ENCODE measurements at regions not wholly inside any gene's neighbourhood (a gene's known extent, or its start where the extent isn't known, plus 50 kb on each side); places are given as distances from the start of the nearest gene placed in this dataset.

DNA sequence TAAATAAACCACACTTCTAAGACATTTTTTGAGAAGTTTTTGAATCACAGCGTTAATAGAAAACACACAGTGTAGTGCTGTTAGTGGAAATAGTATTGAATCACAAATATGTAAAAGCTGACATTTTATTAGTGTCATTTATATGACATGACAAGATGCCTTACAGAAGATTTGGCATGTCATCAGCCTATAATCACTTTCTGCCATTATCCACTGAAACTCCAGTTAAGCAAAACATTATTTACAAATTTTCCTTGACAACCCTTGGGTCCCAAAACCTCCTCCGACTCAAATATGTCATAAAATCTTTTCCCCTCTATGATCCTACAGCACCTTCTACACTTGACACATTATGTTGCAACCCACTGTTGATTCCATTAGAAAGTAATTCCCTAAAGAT, 376.9 kb upstream of the LRFN5 start:
- TF ChIP-seq, protein P1, sequence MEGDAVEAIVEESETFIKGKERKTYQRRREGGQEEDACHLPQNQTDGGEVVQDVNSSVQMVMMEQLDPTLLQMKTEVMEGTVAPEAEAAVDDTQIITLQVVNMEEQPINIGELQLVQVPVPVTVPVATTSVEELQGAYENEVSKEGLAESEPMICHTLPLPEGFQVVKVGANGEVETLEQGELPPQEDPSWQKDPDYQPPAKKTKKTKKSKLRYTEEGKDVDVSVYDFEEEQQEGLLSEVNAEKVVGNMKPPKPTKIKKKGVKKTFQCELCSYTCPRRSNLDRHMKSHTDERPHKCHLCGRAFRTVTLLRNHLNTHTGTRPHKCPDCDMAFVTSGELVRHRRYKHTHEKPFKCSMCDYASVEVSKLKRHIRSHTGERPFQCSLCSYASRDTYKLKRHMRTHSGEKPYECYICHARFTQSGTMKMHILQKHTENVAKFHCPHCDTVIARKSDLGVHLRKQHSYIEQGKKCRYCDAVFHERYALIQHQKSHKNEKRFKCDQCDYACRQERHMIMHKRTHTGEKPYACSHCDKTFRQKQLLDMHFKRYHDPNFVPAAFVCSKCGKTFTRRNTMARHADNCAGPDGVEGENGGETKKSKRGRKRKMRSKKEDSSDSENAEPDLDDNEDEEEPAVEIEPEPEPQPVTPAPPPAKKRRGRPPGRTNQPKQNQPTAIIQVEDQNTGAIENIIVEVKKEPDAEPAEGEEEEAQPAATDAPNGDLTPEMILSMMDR (IDR thresholded peaks at IDR 0.05) = no peak
- no peak for TF ChIP-seq POLR2A (IDR thresholded peaks at IDR 0.05)
- no peak for TF ChIP-seq POLR2AphosphoS5 (IDR thresholded peaks at IDR 0.05; ENCODE audit: insufficient read depth in 1 of 2, low read depth in 1 of 2)
